CD4-positive, alpha-beta T cell (primary cell): ENCODE measurements at regions not wholly inside any gene's neighbourhood (a gene's known extent, or its start where the extent isn't known, plus 50 kb on each side); places are given as distances from the start of the nearest gene placed in this dataset.

Experiments
- ATAC-seq: fragments of 200-7000 bp; cut with Tn5 transposase; one replicate; pipeline ENCODE4 v1.10.0; 2022; ENCODE audit warnings: mild to moderate bottlenecking; ENCODE audit not compliant: poor library complexity
- CTCF ChIA-PET: fragments of 350-600 bp; sonication (Branson Sonifier 250); formaldehyde crosslinking; loops from one replicate; lab custom pipeline; 2021; ENCODE audit warnings: antibody characterized with exemption, inconsistent platforms; lab: Charles Lee
- POLR2A ChIA-PET: fragments of 350-600 bp; sonication (Branson Sonifier 250); formaldehyde crosslinking; loops from one replicate; lab custom pipeline; 2021; ENCODE audit warnings: antibody characterized with exemption, inconsistent platforms; lab: Charles Lee
- DNase-seq, 14 experiments: peaks; one replicate each; pipeline ENCODE4 v3.0.0-alpha.2; 2013 to 2020; ENCODE audit warnings: mixed read lengths in 2 of 14
- H3K27ac ChIP-seq, 2 donors: one replicate each; pipeline versions ENCODE4 v1.5.1 to v1.7.0; 2013; ENCODE audit warnings: low read length in 2 of 2, low read depth in 1 of 2, mild to moderate bottlenecking in 1 of 2
- H3K27me3 ChIP-seq, 2 experiments: 1 replicate in 1 of 2; 2 replicates in 1 of 2; pipeline versions ENCODE4 v1.6.1 to v1.7.0; 2013; ENCODE audit warnings: low read length in 2 of 2, control low read depth in 1 of 2, mild to moderate bottlenecking in 1 of 2, moderate library complexity in 1 of 2; ENCODE audit not compliant: insufficient read depth in 2 of 2, control insufficient read depth in 1 of 2
- H3K36me3 ChIP-seq: one replicate; pipeline ENCODE4 v1.6.1; 2013; ENCODE audit warnings: low read length, control low read depth; ENCODE audit not compliant: insufficient read depth
- H3K4me1 ChIP-seq: one replicate; pipeline ENCODE4 v1.6.1; 2013; ENCODE audit warnings: low read length, control low read depth; ENCODE audit not compliant: insufficient read depth
- H3K4me3 ChIP-seq: one replicate; pipeline ENCODE4 v1.5.1; 2013; ENCODE audit warnings: mild to moderate bottlenecking, low read length, moderate library complexity
- H3K9me3 ChIP-seq, 2 experiments: 1 replicate in 1 of 2; 2 replicates in 1 of 2; pipeline versions ENCODE4 v1.6.1 to v1.7.0; 2013; ENCODE audit warnings: low read length in 2 of 2, mild to moderate bottlenecking in 2 of 2, control low read depth in 1 of 2, moderate library complexity in 1 of 2; ENCODE audit not compliant: control insufficient read depth in 1 of 2, insufficient read depth in 1 of 2
- H3K27ac Mint-ChIP-seq: one replicate; pipeline ENCODE4 v1.8.0; 2020; ENCODE audit warnings: mixed read lengths
- H3K27me3 Mint-ChIP-seq: one replicate; pipeline ENCODE4 v1.8.0; 2021; ENCODE audit warnings: mixed read lengths
- H3K36me3 Mint-ChIP-seq: one replicate; pipeline ENCODE4 v1.8.0; 2021; ENCODE audit warnings: low read depth, mixed read lengths
- H3K4me1 Mint-ChIP-seq: one replicate; pipeline ENCODE4 v1.8.0; 2021; ENCODE audit warnings: low read depth, mixed read lengths
- H3K4me3 Mint-ChIP-seq: one replicate; pipeline ENCODE4 v1.8.0; 2020; ENCODE audit warnings: mild to moderate bottlenecking, mixed read lengths
- H3K9me3 Mint-ChIP-seq: one replicate; pipeline ENCODE4 v1.8.0; 2020; ENCODE audit warnings: mixed read lengths
- CTCF ChIP-seq: fragments of 200-600 bp; IDR thresholded peaks from one replicate; pipeline ENCODE4 v1.8.0; 2022; ENCODE audit warnings: antibody characterized with exemption, mild to moderate bottlenecking
- intact Hi-C, 2 experiments: fragments of 100-400 bp; cut with DNase I in 1 of 2; cut with micrococcal nuclease in 1 of 2; formaldehyde crosslinking; loops; one replicate each; pipeline versions ENCODE4 v1.15.1 to v1.9.0; 2023 to 2025; cut with DNase I, micrococcal nuclease

- H3K27ac Mint-ChIP-seq, result no peak overlapping the region
- CTCF ChIA-PET, result no interaction called here
- H3K9me3 Mint-ChIP-seq, result peaks cover 16% of the 10 kb centered on the region
Observed at GRCh38 chr2:57100436-57100835, 916.6 kb downstream of the CCDC85A start.

GRCh38 chr2:57105694-57106093 is 921.9 kb downstream of the CCDC85A start:
- no peak overlapping the region for H3K4me3 Mint-ChIP-seq
- no peak overlapping the region for H3K27ac Mint-ChIP-seq
- intact Hi-C loops, result no loop called here

More at GRCh38 chr2:57100436-57100835, 916.6 kb downstream of the CCDC85A start:
- no peaks in the 10 kb centered on the region for H3K4me1 Mint-ChIP-seq
- DNase-seq (no peak), ATAC-seq (no peak)
- Histone ChIP-seq H3K4me3 (no peak overlapping the region), H3K36me3 (no peaks in the 10 kb centered on the region), H3K27me3 (no peaks in the 10 kb centered on the region), H3K9me3 (peaks cover 0 to 5% of the 10 kb centered on the region in 2 experiments), H3K4me1 (no peaks in the 10 kb centered on the region), H3K27ac (no peak overlapping the region)
- no peaks in the 10 kb centered on the region for H3K36me3 Mint-ChIP-seq
- intact Hi-C loops, result no loop called here
- no peaks in the 10 kb centered on the region for H3K27me3 Mint-ChIP-seq
- POLR2A ChIA-PET, result no interaction called here
- no peak for TF ChIP-seq CTCF
- H3K4me3 Mint-ChIP-seq, result no peak overlapping the region

GRCh38 chr2:57107353-57107752 is 923.6 kb downstream of the CCDC85A start:
- Histone ChIP-seq H3K4me3 (no peak overlapping the region), H3K27me3 (no peaks in the 10 kb centered on the region), H3K4me1 (no peaks in the 10 kb centered on the region), H3K36me3 (no peaks in the 10 kb centered on the region), H3K27ac (no peak overlapping the region), H3K9me3 (peaks cover 0 to 5% of the 10 kb centered on the region in 2 experiments)
- no peak overlapping the region for H3K27ac Mint-ChIP-seq
- no peak overlapping the region for H3K4me3 Mint-ChIP-seq
- POLR2A ChIA-PET, result no interaction called here
- intact Hi-C loops, result no loop called here
- no peaks in the 10 kb centered on the region for H3K4me1 Mint-ChIP-seq
- peaks cover 25% of the 10 kb centered on the region for H3K9me3 Mint-ChIP-seq
- H3K36me3 Mint-ChIP-seq, result no peaks in the 10 kb centered on the region
- CTCF ChIA-PET, result no interaction called here
- no peak for TF ChIP-seq CTCF
- H3K27me3 Mint-ChIP-seq, result no peaks in the 10 kb centered on the region
- DNase-seq (no peak), ATAC-seq (no peak)

More at GRCh38 chr2:57105694-57106093, 921.9 kb downstream of the CCDC85A start:
- no peak for TF ChIP-seq CTCF
- Mint-ChIP-seq H3K36me3 (no peaks in the 10 kb centered on the region), H3K27me3 (no peaks in the 10 kb centered on the region), H3K4me1 (no peaks in the 10 kb centered on the region), H3K9me3 (peaks cover 25% of the 10 kb centered on the region)
- H3K27me3 ChIP-seq, result no peaks in the 10 kb centered on the region
- no peaks in the 10 kb centered on the region for H3K4me1 ChIP-seq
- peaks cover 0 to 5% of the 10 kb centered on the region in 2 experiments for H3K9me3 ChIP-seq
- no peak overlapping the region for H3K4me3 ChIP-seq
- ATAC-seq, result no peak
- DNase-seq, result no peak
- CTCF ChIA-PET, result no interaction called here
- POLR2A ChIA-PET, result no interaction called here
- no peaks in the 10 kb centered on the region for H3K36me3 ChIP-seq
- no peak overlapping the region for H3K27ac ChIP-seq
